Prostate gland (tissue), 2 donors: ENCODE measurements at regions not wholly inside any gene's neighbourhood (a gene's known extent, or its start where the extent isn't known, plus 50 kb on each side); places are given as distances from the start of the nearest gene placed in this dataset.
A peak's percentile ranks its signal among the peaks of the same experiment; 100 is the strongest.

Source experiments
- DNase-seq: peaks from one replicate; pipeline ENCODE4 v3.0.0-alpha.2; 2019; ENCODE audit warnings: low spot score
- H3K27ac ChIP-seq, 2 donors: fragments of 200-600 bp; sonication (generic); 2 replicates each; pipeline ENCODE4 v1.5.1; 2017 to 2019
- H3K27me3 ChIP-seq: fragments of 200-600 bp; sonication (generic); replicated peaks from 2 replicates; pipeline ENCODE4 v1.5.1; 2019; ENCODE audit not compliant: insufficient read depth
- H3K36me3 ChIP-seq, 2 donors: fragments of 200-600 bp; sonication (generic); 1 replicate in 1 of 2; 2 replicates in 1 of 2; pipeline versions ENCODE4 v1.5.1 to v1.8.1; 2017 to 2019
- H3K4me1 ChIP-seq: fragments of 200-600 bp; sonication (generic); replicated peaks from 2 replicates; pipeline ENCODE4 v1.5.1; 2019
- H3K4me3 ChIP-seq, 2 donors: fragments of 200-600 bp; sonication (generic); 2 replicates each; pipeline ENCODE4 v1.5.1; 2017 to 2019
- H3K9me3 ChIP-seq: fragments of 200-600 bp; sonication (generic); 2 replicates; pipeline ENCODE4 v1.5.1; 2017
- CTCF ChIP-seq, 4 experiments: fragments of 200-600 bp in 2 of 4; fragments of 450-650 bp in 2 of 4; sonication (generic) in 2 of 4; IDR thresholded peaks; 1 replicate in 3 of 4; 2 replicates in 1 of 4; pipeline ENCODE4 v1.5.1; 2016 to 2019; ENCODE audit warnings: antibody characterized with exemption in 4 of 4, mild to moderate bottlenecking in 2 of 4, moderate library complexity in 2 of 4
- POLR2A ChIP-seq: fragments of 450-650 bp; IDR thresholded peaks from one replicate; pipeline ENCODE4 v1.6.1; 2016; ENCODE audit warnings: antibody characterized with exemption, mild to moderate bottlenecking
- POLR2AphosphoS5 ChIP-seq: sonication (generic); formaldehyde crosslinking; IDR thresholded peaks from one replicate; pipeline ENCODE4 v1.6.1; 2017; ENCODE audit warnings: antibody characterized with exemption
- WGBS: methylation state at CpG from one replicate; pipeline ENCODE4 v1.1.5; 2018; 5-methylcytosine and 5-hydroxymethylcytosine counted together
- intact Hi-C: fragments of 100-400 bp; cut with DNase I; formaldehyde crosslinking; loops from one replicate; pipeline ENCODE4 v1.14.2; 2022

- Histone ChIP-seq H3K27ac (no peak overlapping the region), H3K9me3 (no peaks in the 10 kb centered on the region), H3K36me3 (no peaks in the 10 kb centered on the region), H3K27me3 (no peaks in the 10 kb centered on the region), H3K4me3 (no peak overlapping the region), H3K4me1 (no peaks in the 10 kb centered on the region)
- TF ChIP-seq POLR2A (no peak), POLR2AphosphoS5 (no peak), CTCF (IDR thresholded peaks at IDR 0.05) (no peak)
- intact Hi-C loops = no loop called here
- no peak for DNase-seq
- 100% methylated on average over 1 of the region's 1 CpG for WGBS
Measured at GRCh38 chrX:8349816-8350544, 114.7 kb upstream of the VCX3B start.

DNA sequence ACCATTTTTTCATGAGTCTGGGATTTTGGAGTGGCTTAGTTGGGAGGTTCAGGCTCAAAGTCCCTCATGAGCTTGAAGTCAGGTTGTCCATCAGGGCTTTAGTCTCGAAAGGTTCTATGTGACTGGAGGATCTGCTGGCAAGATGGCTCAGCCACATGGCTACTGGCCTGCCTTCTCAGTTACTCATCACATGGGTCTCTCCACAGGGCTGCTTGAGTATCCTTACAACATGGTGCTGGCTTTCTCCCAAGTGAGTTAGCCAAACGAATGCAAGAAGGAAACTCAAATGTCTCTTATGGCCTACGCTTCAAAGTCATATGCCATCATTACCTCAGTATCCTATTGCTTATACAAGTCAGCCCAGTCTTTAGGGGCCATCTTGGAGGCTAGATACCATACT is 106.3 kb upstream of the VCX3B start:
- Histone ChIP-seq H3K27ac (no peak overlapping the region), H3K27me3 (no peaks in the 10 kb centered on the region), H3K36me3 (no peaks in the 10 kb centered on the region), H3K9me3 (no peaks in the 10 kb centered on the region), H3K4me1 (no peaks in the 10 kb centered on the region), H3K4me3 (no peak overlapping the region)
- intact Hi-C loops = no loop called here
- TF ChIP-seq CTCF (IDR thresholded peaks at IDR 0.05) (no peak), POLR2AphosphoS5 (no peak), POLR2A (no peak)
- no peak for DNase-seq
- WGBS = 91% methylated on average over 3 of the region's 3 CpGs

- no peaks in the 10 kb centered on the region for H3K9me3 ChIP-seq
- peak; percentile 6 for DNase-seq
- no peaks in the 10 kb centered on the region for H3K27me3 ChIP-seq
- H3K4me1 ChIP-seq = no peaks in the 10 kb centered on the region
- H3K36me3 ChIP-seq = no peaks in the 10 kb centered on the region
- intact Hi-C loops = no loop called here
- 47% methylated on average over 13 of the region's 13 CpGs for WGBS
- no peak overlapping the region for H3K4me3 ChIP-seq
- TF ChIP-seq POLR2AphosphoS5 (no peak), CTCF (IDR thresholded peaks at IDR 0.05) (peak in 3 of 4 experiments; percentile 18 to 41 (median 32))
- no peak overlapping the region for H3K27ac ChIP-seq
Measured at GRCh38 chrX:8364369-8365141, 100.1 kb upstream of the VCX3B start.

DNA sequence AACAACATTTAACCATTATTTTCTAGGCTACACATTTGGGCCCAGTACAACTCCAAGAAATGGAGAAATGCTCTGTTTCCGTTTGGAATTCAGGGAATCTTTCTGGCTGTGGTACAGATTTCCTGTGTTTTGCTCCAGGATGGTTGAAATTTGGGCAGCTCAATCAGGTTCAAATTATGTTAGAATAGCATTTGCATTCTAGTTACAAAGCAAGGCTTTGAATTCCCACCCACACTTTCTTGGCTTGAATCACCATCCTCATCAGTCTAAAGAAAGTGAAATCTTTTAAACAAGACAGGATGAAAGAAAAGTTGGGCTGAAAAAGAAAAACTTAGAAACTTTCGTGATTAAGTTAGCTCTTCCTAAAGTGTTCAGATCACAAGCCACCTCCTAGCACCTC is 98.1 kb upstream of the VCX3B start:
- DNase-seq = no peak

More for the DNA sequence above, 98.1 kb upstream of the VCX3B start:
- no peak overlapping the region for H3K4me3 ChIP-seq
- H3K36me3 ChIP-seq = no peaks in the 10 kb centered on the region
- intact Hi-C loops = no loop called here
- no peaks in the 10 kb centered on the region for H3K4me1 ChIP-seq
- no peak for TF ChIP-seq POLR2A
- TF ChIP-seq CTCF (IDR thresholded peaks at IDR 0.05) = no peak
- TF ChIP-seq POLR2AphosphoS5 = no peak
- H3K9me3 ChIP-seq = no peaks in the 10 kb centered on the region
- H3K27me3 ChIP-seq = no peaks in the 10 kb centered on the region
- H3K27ac ChIP-seq = no peak overlapping the region
- 51% methylated on average over 2 of the region's 2 CpGs for WGBS
